ENCODE measurements at regions not wholly inside any gene's neighbourhood (a gene's known extent, or its start where the extent isn't known, plus 50 kb on each side); places are given as distances from the start of the nearest gene placed in this dataset.

- no peak overlapping the region for H3K4me2 ChIP-seq (ENCODE audit: insufficient read depth in 1 of 2, low read depth in 2 of 2, low read length in 2 of 2)
- FAIRE-seq (no peak), DNase-seq (ENCODE audit: low read depth in 1 of 2, low spot score in 2 of 2) (no peak)
- H2BK5ac ChIP-seq (ENCODE audit: low read depth, low read length) = no peak overlapping the region
- no peak overlapping the region for H3K18ac ChIP-seq (ENCODE audit: extremely low read depth, low read length)
- no peak overlapping the region for H3K14ac ChIP-seq (ENCODE audit: insufficient read length)
- no peaks in the 10 kb centered on the region for H3K79me1 ChIP-seq (ENCODE audit: low read depth, low read length)
- no peak overlapping the region for H4K5ac ChIP-seq (ENCODE audit: insufficient read length, low read depth, low read length)
- H2BK15ac ChIP-seq (ENCODE audit: low read length) = no peak overlapping the region
- no peak overlapping the region for H3K23ac ChIP-seq (ENCODE audit: insufficient read length)
- H2AFZ ChIP-seq (ENCODE audit: low read length) = no peak overlapping the region; the same call in 1 of the 2 replicates
- CTCF ChIA-PET (ENCODE audit: partially characterized antibody) = interaction anchor here (0.6 kb wide), 1 partner anchor 1542 kb away, joined by 3 read pairs; no protein-coding TSS in a partner anchor
- H3K4me1 ChIP-seq (replicated peaks in 1 of 4; ENCODE audit: control insufficient read depth in 3 of 4, insufficient read depth in 4 of 4, low read length in 3 of 4) = no peaks in the 10 kb centered on the region
- POLR2A ChIA-PET (ENCODE audit: partially characterized antibody) = interaction anchor here (0.6 kb wide), 1 partner anchor 137 kb away, joined by 3 read pairs; no protein-coding TSS in a partner anchor
- no peak overlapping the region for H2BK12ac ChIP-seq (ENCODE audit: low read depth, low read length)
- no peak overlapping the region for H4K8ac ChIP-seq (ENCODE audit: extremely low read depth, insufficient read depth, low read length)
- H2BK120ac ChIP-seq (replicated peaks; ENCODE audit: low read depth, low read length) = no peak overlapping the region
- H3K36me3 ChIP-seq (ENCODE audit: control insufficient read depth in 2 of 4, insufficient read depth in 4 of 4, low read length in 3 of 4) = no peaks in the 10 kb centered on the region
- H4K20me1 ChIP-seq (replicated peaks in 1 of 2; ENCODE audit: control insufficient read depth in 1 of 2, insufficient read depth in 2 of 2, low read length in 2 of 2) = no peaks in the 10 kb centered on the region
- no peak overlapping the region for H2AK5ac ChIP-seq (ENCODE audit: low read depth, low read length)
- H3K9ac ChIP-seq (replicated peaks in 1 of 4; ENCODE audit: extremely low read depth in 1 of 4, low read depth in 3 of 4, low read length in 3 of 4) = no peak overlapping the region
- no peak overlapping the region for H4K91ac ChIP-seq (replicated peaks; ENCODE audit: insufficient read length, low read length)
- no peak overlapping the region for H3K27ac ChIP-seq (ENCODE audit: low read depth, low read length)
- H3K56ac ChIP-seq (replicated peaks; ENCODE audit: insufficient read length, low read depth, low read length) = no peak overlapping the region
- H3K79me2 ChIP-seq (ENCODE audit: control insufficient read depth in 1 of 2, insufficient read depth in 2 of 2, low read length in 2 of 2) = no peaks in the 10 kb centered on the region
- 93% methylated on average over 1 of the region's 1 CpG; no CpG with 5 or more reads in 1 of the 2 experiments for WGBS, 2 experiments (ENCODE audit: extremely low coverage in 1 of 2, insufficient coverage in 1 of 2, insufficient read length in 1 of 2, insufficient replicate concordance in 2 of 2, low coverage in 1 of 2, low lambda C conversion rate in 2 of 2, missing lambda C conversion rate in 1 of 2)
- H3K4me3 ChIP-seq (ENCODE audit: extremely low read depth in 1 of 4, insufficient read depth in 2 of 4, low read depth in 3 of 4, low read length in 4 of 4) = no peak overlapping the region
- no peak overlapping the region for H2BK20ac ChIP-seq (ENCODE audit: low read length)
- no peaks in the 10 kb centered on the region for H3K23me2 ChIP-seq (ENCODE audit: low read depth, low read length)
- H3K4ac ChIP-seq (replicated peaks; ENCODE audit: insufficient read length, low read depth, low read length) = no peak overlapping the region
- H3K27me3 ChIP-seq (replicated peaks in 1 of 4; ENCODE audit: control insufficient read depth in 3 of 4, extremely low read depth in 1 of 4, insufficient read depth in 3 of 4, low read length in 3 of 4) = no peaks in the 10 kb centered on the region
- H3K9me3 ChIP-seq (ENCODE audit: insufficient read depth in 2 of 2, low read depth in 1 of 2, low read length in 1 of 2) = no peaks in the 10 kb centered on the region
- TF ChIP-seq PHF8 (conservative IDR thresholded peaks at IDR 0.05; ENCODE audit: low read depth, low read length) = no peak
- no peak for TF ChIP-seq RBBP5 (IDR thresholded peaks at IDR 0.05; ENCODE audit: borderline replicate concordance, low read depth, low read length)
- TF ChIP-seq CTCF (IDR thresholded peaks at IDR 0.05; ENCODE audit: control extremely low read depth in 1 of 3, insufficient read depth in 1 of 3, low read depth in 1 of 3, low read length in 3 of 3) = no peak
- TF ChIP-seq CBX5 (IDR thresholded peaks at IDR 0.05; ENCODE audit: low read depth, low read length) = no peak
- no peak for TF ChIP-seq RAD21 (IDR thresholded peaks at IDR 0.05 in 1 of 2, conservative IDR thresholded peaks at IDR 0.05 in 1 of 2; ENCODE audit: low read depth in 2 of 2, low read length in 2 of 2)
- TF ChIP-seq TBP (IDR thresholded peaks at IDR 0.05; ENCODE audit: low read depth, low read length) = no peak
- TF ChIP-seq SIRT6 (IDR thresholded peaks at IDR 0.05; ENCODE audit: low read length) = no peak
- no peak for TF ChIP-seq HDAC2 (IDR thresholded peaks at IDR 0.05; ENCODE audit: borderline replicate concordance in 1 of 2, low read depth in 2 of 2, low read length in 2 of 2)
- no peak for TF ChIP-seq ASH2L (IDR thresholded peaks at IDR 0.05; ENCODE audit: low read length)
- TF ChIP-seq CREB1 (IDR thresholded peaks at IDR 0.05) = no peak
- TF ChIP-seq KDM5A (IDR thresholded peaks at IDR 0.05; ENCODE audit: low read length) = no peak
- no peak for TF ChIP-seq SIN3A (conservative IDR thresholded peaks at IDR 0.05 in 1 of 2, IDR thresholded peaks at IDR 0.05 in 1 of 2; ENCODE audit: low read depth in 1 of 2, low read length in 2 of 2)
Measured at GRCh38 chr6:115720900-115721299, 339.8 kb downstream of the FRK start.
